GM19324 (cell line): ENCODE measurements at regions not wholly inside any gene's neighbourhood (a gene's known extent, or its start where the extent isn't known, plus 50 kb on each side); places are given as distances from the start of the nearest gene placed in this dataset.

Experiments used
- ATAC-seq: cut with Tn5 transposase; IDR thresholded peaks from one replicate; pipeline ENCODE4 v1.9.1; 2021; ENCODE audit warnings: mild to moderate bottlenecking, moderate library complexity; ENCODE audit not compliant: unreplicated experiment, low FRiP score

DNA sequence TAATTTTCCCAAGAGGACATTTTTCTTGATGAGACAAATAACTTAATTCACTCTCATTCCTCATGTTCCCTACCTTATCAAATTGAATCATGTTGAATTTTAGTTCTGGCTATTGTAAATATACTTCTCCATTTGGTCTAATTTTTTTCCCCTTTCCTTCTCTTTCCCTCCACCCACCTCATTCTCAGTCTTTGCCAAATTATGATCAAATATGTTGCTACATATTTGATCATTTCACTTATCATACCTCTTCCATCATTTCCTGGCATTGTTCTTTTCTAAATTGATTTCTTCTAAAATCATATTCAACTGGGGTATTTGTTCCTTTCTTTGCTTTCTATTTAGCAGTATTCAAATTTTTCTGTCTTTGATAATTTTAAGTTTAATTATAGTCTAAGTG is 52.3 kb downstream of the HDGFL1 start:
- ATAC-seq = no peak

DNA sequence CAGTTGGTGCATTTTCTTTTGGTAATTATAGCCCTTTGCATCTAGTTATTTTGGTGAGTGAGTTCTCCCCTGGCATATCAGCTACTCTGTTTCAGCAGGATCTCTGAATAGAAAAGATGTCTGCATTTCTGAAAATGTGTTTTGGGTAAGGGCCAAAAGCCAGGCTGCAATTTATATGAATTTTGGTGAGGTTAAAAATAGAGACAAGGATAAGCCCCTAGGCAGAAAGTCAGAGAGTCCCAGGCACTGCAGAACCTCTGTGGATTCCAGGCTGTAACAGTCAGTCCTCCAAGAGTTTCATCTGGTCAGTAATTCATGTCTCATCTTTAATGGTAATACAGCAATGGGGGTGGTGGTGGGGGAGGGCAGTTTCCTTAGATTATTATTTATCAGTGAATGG is 53.0 kb downstream of the HDGFL1 start:
- no peak for ATAC-seq

DNA sequence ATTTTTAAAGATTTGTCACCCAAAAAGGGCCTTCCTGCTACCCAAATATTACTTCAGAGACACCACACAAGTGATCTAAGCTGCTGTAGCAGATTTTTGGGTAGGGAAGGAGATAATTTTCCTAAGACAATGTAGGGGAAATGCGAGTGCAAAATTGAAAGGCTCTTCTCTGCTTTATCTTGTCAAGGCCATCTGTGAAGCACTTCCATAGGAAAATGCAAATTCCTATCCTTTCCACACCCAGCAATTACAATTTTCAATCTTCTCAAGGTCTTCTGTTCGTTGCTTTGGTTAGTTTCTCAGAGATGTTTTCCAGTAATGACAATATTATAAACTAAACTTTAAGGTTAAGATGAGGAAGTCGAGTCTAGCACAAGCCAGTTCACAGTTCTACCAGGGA is 53.4 kb downstream of the HDGFL1 start:
- no peak for ATAC-seq

DNA sequence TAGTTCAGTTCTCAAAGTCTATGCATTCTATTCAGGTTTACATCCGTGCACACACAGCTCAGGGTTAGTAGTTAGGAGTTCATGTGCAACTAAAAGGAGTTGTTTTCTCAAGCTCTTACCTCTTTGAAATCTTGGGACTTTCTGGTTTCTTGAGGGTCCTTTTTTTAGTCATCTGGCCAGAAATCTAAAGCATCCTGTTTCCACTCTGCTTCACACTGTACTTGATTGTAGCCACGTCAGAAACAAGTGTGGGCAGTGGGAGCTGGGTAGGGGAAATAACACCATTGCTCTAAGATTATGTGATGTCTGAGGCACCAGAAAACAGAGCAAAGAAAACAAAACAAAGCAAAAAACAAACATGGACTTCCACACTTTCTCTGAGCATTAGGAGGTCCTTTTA is 58.3 kb downstream of the HDGFL1 start:
- no peak for ATAC-seq

DNA sequence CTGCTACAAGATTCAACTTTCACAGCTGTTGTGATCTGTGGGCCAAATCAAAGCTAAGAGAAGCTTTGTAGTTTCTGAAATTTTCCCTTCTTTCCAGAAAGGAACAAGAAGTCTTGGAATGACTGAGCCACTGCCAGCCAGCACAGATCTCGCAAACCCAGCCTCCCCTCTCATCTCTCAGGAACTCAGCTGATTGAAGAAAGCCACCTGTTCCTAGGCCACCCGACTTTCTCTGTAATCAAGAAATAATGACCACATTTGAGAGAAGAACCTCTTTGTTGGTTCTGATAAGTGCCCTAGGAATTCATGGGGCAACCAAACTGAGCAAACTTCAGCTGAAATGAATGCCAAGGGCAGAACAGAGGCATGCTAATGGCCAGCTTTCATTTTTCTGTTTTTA is 61.7 kb downstream of the HDGFL1 start:
- no peak for ATAC-seq

DNA sequence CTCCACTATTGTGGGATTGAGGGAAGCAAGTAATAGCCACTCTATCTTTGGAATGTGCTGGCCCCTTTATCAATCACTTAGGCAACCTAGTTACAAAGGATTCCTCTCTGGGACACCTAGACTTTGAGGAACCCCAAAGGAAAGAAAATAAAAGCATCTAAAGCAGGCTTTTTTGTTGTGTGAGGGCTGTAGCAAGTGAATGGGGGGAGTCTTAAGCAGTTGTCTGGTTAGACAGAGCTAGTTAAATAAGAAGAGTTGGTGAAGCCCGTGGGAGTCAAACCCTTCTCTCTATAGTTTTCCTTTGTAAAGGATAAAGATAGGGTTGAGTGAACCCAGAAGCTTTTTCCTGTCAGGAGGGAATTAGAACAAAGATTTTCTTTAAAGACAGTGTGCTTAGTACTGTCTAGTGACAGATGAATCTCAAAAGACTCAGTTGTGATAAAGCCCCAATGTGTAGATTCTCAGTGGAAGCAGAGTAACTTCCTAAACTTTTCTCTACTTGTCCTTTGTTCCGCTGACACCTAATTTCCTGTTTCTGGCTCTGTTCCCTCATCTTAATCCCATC is 63.3 kb downstream of the HDGFL1 start:
- ATAC-seq = no peak

DNA sequence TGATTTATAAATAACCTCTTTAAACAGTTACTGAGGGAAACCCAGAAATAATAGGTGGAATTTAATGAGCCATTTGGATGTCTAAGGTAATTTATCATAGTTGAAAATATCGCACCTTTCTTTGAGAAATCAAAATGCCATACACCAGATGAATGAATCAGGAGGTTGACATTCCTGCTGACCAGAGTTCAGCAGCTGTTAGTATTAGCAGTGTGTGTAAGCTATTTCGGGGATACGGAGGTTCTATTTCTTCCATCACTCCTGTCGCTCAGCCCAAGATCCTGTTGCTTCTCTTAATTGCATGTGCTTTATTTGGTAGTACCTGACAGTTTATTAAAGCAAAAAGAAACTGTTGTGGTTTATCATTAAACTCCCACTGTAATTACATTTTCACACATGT is 67.1 kb downstream of the HDGFL1 start:
- no peak for ATAC-seq

DNA sequence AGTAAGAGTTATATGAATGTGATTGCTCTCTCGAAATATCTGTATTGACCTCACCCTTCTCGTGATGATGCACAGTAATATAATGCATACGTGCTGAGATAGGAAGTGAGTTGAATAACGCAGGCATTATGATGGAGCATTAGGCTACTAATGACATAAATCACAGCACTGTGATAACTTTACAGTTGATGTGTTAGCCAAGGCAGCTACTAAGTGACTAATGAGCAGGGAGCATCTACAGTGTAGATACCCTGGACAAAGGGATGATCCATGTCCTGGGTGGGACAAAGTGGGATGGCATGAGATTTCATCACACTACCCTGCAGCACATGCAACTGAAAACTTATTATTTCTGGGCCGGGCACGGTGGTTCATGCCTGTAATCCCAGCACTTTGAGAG is 68.4 kb downstream of the HDGFL1 start:
- no peak for ATAC-seq

DNA sequence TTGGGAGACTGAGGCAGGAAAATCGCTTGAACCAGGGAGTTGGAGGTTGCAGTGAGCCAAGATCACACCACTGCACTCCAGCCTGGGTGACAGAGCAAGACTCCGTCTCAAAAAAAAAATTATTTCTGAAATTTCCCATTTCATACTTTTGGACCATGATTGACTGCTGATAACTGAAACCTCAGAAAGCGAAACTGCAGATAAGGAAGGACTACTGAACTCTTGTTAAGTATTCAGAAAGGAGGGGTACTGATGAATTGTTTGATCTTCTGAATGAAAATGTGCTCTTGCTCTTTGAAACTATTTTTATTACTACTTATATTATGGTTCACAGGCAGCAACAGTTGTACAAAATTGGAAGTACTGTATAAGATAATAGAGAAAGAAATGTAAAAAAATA is 69.0 kb downstream of the HDGFL1 start:
- ATAC-seq = no peak

DNA sequence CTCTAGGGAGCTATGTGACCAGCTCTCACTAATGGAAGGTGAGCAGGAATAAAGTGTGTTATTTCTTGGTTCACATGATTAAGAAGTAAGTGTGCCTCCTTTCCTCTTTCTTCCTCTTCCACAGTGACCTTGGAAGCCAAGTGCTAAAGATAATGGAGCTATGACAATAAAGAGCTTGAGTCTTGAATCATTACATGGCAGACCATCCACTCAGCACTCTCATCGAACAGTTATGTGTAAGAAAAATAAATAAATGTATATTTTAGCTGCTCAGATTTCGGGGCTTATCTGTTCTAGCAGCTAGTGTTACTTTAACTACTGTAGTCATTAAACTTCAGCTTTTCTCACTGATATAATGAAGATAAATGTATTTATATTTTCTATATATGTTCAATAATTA is 72.9 kb downstream of the HDGFL1 start:
- no peak for ATAC-seq

DNA sequence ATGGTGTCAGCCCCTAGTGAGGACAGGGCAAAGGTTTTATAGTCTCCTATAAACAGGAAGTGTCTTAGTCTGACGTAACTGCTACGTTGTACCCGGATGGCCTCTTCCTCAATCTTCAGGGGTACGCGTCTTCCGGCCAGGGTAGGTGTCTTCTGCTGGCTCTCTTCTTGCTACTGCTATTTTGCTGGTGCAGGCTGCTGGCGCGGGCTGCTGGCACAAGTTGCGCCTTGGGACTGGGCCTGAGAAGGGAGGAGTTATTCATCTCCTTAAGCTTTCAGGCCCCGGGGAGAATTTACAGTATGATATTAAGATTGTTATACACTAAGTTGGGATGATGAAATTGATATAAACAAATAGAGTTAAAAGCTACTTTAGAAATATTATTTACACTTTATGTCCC is 74.4 kb downstream of the HDGFL1 start:
- no peak for ATAC-seq

DNA sequence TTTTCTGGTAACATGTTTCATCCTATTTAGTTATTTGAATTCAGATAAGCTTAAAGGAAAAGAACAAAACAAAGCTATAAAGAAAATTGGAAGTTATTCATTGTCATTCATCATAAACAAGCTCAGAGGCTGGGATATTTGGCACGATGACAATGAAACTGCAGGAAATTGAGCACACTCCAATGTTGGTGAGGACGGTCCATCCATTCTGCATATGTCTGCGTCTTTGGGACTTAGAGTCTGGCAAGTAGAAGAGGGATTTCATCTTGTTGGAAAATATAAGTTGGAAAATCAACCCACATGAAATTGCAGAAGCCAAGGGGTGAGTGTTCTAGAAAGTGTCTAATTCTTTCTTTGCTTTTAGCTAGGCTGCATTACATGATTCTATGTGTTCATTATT is 78.4 kb downstream of the HDGFL1 start:
- no peak for ATAC-seq

DNA sequence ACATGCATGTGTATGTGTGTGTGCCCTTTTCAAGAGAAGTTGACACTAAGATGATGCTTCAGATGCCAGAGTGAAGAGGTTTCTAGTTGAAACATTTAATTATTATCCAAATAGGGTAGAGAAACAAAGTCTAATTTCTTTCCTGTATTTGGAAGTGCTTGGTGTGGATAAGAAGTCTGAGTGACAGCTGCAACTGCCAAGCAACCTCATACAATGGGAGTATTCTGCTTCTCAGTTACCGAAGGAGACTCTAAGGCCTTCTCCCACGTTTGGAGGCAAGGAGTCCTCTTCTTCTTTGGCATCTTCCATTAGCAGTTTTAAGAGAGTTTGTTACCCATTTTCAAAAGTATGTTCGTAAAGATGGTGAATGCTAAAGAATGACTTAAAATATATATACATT is 82.4 kb downstream of the HDGFL1 start:
- no peak for ATAC-seq

DNA sequence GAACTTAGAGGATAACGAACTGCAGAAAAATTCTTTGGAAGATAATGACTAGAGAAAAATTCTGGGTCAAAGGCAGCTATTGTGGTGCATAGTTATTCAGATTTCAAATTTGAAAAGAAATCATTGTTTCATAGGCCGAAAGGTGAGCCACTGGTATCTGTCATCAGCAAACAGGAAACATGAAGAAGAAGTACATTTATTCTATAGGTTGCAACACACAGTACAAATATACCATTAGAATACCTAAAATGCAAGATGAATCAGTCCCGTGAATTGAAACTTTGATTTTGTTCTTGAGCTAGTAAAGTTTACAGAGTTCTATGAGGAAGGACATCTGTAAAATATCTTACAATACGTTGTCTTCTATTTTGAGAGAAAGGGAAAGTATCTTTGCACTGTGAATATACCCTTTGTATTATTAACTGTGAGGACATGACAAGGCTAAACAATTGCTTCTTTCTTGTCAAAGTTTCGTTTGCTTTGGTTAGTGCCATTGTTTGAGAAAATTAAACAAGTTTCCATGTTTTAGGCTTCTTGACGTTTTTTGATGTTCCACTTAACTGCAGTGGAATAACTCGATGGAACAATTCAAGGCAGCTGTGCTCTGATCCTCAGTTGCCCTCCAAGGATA is 84.7 kb downstream of the HDGFL1 start:
- no peak for ATAC-seq

DNA sequence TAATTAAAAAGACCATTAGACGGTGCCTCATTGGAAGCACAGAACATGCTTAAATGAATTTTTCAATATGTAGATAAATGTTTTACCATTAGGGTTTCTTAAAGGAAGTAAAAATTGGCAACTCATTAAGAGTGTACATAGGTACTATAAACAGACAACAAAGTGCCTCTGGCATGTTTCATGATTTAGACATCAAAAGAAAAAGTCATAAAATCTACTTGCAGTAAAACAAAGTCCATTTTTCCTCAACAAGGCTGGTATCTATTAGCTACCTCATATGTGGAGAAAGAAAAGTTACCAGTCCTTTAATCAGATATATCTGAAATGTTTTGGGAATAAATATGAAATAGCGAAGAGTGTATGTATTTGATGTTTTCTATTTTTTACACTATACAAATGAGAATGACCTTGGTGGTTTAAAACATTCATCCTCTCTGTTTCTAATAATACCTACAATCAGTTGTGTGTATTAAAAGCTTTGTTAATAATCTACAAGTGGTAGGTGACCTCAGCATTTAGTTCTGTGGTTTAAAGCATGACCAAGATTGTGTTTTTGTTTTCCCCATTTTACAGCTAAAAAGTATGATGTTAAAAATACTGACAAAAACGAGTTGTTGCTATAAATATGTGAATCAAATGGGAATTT is 87.5 kb downstream of the HDGFL1 start:
- peak; percentile 52 for ATAC-seq

DNA sequence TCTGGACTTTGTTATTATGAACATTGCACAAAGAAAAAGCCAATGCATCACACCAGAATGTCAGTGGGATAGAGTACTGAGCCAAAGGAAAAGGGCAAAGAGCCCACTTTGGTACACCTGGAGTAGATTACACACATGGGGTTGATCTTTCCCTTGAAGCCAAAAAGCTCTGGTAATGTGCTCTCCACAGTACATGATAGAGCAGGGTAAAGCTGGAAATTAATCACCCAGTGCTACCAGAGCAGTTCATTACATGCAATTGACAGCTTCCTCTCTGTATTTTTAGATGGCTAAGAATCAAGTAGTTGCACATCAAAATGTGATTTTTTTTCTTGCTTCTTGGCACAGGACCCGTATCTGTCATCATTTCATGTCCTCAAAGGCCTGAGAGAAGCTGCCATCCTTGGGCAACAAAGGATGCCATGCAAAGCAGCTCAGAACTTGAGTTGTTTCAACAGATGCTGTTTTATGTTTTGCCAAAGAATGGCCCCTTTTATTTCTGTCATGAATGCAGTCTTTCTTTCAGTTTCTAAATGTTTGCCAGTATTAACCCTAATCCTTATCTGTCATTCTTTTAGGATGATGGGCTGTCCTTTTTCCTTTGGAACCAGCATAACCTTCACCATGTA is 88.1 kb downstream of the HDGFL1 start:
- ATAC-seq = peak; percentile 72

DNA sequence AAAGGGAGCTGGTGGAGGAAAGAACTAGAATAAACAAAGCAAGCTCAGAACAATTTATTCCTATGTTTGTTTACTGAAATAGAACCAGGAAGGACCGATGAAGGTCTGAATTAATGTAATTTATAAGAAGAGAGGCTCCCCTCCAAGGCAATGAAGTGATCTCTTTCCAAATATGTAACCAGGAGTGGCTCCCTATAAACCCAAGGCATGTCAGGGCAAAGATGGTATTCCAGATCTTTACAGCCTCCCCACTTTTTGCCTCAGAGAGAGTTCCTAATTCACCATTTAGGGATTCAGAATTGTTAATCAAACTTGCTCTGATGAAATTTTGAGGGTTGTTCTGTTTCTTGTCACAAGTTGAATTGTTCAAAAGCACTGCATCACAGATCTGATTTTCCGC is 88.8 kb downstream of the HDGFL1 start:
- ATAC-seq = no peak

DNA sequence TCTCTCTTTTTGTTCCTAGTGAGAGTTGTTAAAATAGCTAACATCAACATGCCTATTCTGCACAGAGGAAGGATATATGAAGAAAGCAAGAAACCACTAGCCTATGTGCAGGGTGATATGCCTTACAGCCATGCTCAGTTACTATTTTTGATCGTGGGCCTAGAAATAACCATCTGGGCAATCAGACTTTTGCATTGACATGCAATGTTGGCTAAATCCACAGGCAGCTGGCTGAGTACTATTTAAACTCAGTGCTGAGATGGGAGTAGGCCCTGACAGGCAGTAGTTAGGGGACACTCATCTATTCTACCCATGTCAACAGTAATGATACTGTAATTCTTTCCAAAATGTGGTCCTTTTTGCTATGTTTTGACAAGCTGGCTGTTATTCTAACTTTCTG is 89.6 kb downstream of the HDGFL1 start:
- no peak for ATAC-seq

DNA sequence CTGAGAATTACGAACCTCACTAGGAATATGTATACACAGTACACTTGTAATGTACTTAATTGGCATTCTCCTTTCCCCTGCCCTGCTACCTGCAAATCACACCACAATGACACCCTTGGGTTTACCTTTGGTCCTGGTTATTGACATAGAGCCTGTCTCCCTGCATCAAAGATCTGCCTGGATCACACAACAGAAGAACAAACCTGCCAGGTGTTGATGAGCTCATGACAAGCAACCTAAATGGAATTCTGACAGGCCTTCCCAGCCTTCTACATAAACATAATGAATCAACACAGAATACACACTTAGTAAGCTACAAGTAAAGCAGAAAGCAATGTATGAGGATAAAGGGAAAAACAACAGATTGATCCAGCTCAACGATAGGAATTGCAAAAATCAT is 95.6 kb downstream of the HDGFL1 start:
- no peak for ATAC-seq

DNA sequence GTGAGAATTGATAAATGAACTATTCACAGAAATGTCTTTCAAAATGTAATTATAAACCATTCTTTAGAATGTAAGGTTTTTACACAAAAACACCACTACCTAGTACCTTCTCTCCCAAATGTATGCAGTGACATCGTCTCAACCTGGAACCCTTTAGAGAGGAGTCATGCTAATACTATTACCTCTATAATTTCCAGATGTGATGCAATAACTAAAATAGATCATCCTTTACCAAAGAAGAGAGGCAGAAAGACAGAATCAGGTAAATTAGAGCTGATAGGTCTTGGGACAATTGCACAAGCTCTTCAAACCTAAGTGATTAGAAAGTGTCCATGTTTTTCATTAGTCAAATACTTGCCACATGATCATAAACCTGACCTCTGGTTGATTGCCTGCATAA is 96.7 kb downstream of the HDGFL1 start:
- ATAC-seq = no peak

DNA sequence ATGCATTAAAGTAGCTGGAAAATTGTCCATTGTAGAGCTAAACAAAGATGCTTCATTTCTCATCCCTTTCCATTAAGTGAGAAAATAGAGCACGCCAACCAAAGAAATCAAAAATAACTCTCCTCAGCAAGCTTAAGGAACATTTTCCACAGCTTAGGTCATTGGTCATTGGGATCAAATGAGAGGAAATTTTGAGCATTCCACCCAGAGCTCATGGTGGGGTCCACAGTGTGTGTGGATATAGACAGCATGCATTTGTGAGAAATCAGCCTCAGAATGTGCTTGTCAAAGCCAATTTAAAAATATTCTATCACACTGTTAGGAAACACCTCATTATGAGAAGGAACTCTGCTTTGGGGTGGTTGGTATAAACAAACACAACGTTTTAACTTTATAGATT is 97.2 kb downstream of the HDGFL1 start:
- no peak for ATAC-seq

DNA sequence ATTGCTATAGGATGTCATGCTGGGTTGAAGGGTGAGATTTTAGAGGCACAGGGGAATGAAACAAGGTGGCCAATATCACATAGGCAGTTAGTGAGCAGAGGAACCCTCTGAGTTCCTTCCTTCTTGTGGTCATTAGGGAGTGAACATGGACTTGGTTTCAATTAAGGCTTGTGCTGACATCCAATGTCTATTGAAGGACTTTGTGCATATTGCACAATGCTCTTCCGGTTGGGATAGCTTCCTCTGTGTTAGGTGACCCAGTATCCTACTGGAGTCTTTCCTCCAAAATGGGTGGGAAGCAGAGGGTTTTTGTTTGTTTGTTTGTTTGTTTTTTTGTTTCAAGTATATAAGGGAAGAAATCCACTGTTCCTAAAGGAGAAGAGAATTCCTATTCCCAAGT is 98.5 kb downstream of the HDGFL1 start:
- no peak for ATAC-seq
